ENCODE measurements at regions not wholly inside any gene's neighbourhood (a gene's known extent, or its start where the extent isn't known, plus 50 kb on each side); places are given as distances from the start of the nearest gene placed in this dataset.

DNA sequence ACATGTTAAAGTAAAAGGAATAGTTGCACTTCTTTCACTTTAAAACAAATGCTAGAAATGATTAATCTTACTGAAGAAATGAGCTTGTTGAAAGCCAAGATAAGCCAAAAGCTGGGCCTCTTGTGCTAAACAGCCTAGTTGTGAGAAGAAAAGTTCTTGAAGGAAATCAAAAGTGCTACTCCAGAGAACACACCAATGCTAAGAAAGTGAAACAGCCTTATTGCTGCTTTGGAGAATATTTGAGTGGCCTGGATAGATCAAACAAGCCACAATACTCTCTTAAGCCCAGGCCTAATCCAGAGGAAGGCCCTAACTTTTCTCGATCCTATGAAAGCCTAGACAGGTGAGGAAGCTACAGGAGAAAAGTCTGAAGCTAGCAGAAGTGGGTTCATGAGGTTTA lies 967.9 kb upstream of the INTU start:
- TF ChIP-seq EZH2 (IDR thresholded peaks at IDR 0.05; ENCODE audit: insufficient read depth, poor library complexity, severe bottlenecking) (no peak), EZH2phosphoT487 (IDR thresholded peaks at IDR 0.05; ENCODE audit: insufficient read depth, low read depth) (no peak)

Measured in GM23248 (cell line).